Spinal cord (tissue), 9 donors: ENCODE measurements at regions not wholly inside any gene's neighbourhood (a gene's known extent, or its start where the extent isn't known, plus 50 kb on each side); places are given as distances from the start of the nearest gene placed in this dataset.

ENCODE experiments used
- DNase-seq, 6 donors: peaks; one replicate each; pipeline versions ENCODE4 v3.0.0 to v3.0.0-alpha.2; 2013 to 2015; ENCODE audit warnings: low spot score in 6 of 6, low read depth in 4 of 6
- H3K27ac ChIP-seq: one replicate; pipeline ENCODE4 v1.5.1; 2013; ENCODE audit warnings: low read depth, low read length, control low read depth
- H3K27me3 ChIP-seq: one replicate; pipeline ENCODE4 v1.6.1; 2013; ENCODE audit warnings: low read length; ENCODE audit not compliant: control insufficient read depth, insufficient read depth
- H3K36me3 ChIP-seq: one replicate; pipeline ENCODE4 v1.6.1; 2013; ENCODE audit warnings: low read length; ENCODE audit not compliant: control insufficient read depth, insufficient read depth
- H3K4me1 ChIP-seq: one replicate; pipeline ENCODE4 v1.6.1; 2013; ENCODE audit warnings: low read length; ENCODE audit not compliant: control insufficient read depth, insufficient read depth
- H3K4me3 ChIP-seq: one replicate; pipeline ENCODE4 v1.5.1; 2013; ENCODE audit warnings: low read depth, low read length, control low read depth
- H3K9me3 ChIP-seq: one replicate; pipeline ENCODE4 v1.6.1; 2013; ENCODE audit warnings: low read length; ENCODE audit not compliant: control insufficient read depth, insufficient read depth
- WGBS: methylation state at CpG from one replicate; pipeline ENCODE4 v1.1.5; 2013; ENCODE audit warnings: missing lambda C conversion rate; ENCODE audit not compliant: insufficient coverage; 5-methylcytosine and 5-hydroxymethylcytosine counted together
- donor health status: healthy.

DNA sequence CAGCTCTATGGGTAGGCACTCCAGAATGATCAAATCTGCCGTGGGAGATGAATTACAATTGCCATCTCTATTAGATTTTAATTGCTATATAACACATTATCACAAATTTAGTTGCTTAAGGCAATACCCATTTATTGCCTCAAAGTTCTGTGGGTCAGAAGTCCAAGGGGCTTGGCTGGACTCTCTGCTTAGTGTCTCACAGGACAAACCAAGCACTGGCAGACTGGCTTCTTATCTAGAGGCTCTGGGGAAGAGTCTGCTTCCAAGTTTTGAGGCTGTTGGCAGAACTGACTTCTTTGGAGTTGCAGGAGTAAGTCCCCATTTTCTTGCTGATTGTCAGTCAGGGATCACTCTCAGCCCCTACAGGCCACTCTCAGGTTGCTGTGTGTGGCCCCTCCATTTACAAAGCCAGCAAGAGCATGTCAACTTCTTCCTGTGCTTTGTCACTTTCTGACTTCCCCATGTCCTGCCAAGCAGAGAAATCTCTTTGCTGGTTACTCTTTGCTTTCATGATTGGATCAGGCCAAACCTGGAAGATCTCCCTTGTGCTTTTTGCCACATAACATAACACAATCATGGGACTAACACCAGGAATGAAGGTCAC is 93.5 kb upstream of the PRICKLE2 start:
- WGBS, result no CpG with 5 or more reads among the region's 1 CpG
- no peak for DNase-seq
- Histone ChIP-seq H3K4me3 (no peak overlapping the region), H3K27ac (no peak overlapping the region), H3K36me3 (no peaks in the 10 kb centered on the region), H3K4me1 (no peaks in the 10 kb centered on the region), H3K9me3 (no peaks in the 10 kb centered on the region), H3K27me3 (no peaks in the 10 kb centered on the region)

DNA sequence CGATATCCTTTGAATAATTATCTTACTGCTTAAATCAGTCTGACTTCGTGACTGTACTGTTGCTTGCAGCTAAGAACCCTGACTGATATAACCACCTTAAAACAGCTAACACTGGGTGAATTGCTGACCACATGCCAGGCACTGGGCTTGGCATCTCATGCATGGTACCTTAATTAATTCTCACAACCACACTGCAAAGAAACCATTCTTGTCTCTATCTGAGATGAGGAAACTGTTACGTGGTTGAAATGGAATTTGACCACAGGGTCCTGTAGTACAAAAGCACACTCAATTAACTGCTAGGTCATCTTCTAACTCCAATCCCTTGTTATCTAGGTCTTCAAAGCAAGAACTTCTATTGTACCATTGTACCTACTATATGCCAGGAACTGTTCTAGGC is 92.7 kb upstream of the PRICKLE2 start:
- WGBS, result 72% methylated on average over 2 of the region's 3 CpGs
- Histone ChIP-seq H3K36me3 (no peaks in the 10 kb centered on the region), H3K27ac (no peak overlapping the region)

DNA sequence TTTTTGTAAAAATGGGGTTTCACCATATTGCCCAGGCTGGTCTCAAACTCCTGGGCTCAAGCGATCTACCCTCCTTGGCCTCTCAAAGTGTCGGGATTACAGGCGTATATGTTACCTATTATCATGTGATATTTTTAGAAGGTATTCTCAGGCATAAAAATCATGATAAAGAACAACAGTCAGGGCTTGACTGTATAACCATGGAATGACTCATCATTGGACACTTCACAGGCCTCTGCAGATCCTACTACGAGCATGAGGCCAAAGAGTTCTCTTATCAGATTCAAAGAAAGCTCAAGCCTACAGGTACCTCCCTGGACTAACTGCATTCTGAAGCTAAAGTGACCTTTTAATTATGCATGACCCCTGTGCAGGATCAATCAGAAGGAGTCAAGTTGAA is 91.7 kb upstream of the PRICKLE2 start:
- H3K27me3 ChIP-seq, result no peaks in the 10 kb centered on the region
- no peaks in the 10 kb centered on the region for H3K9me3 ChIP-seq
- DNase-seq, result no peak
- no peaks in the 10 kb centered on the region for H3K36me3 ChIP-seq
- no peak overlapping the region for H3K4me3 ChIP-seq
- 88% methylated on average over 1 of the region's 4 CpGs for WGBS
- no peaks in the 10 kb centered on the region for H3K4me1 ChIP-seq
- H3K27ac ChIP-seq, result no peak overlapping the region

More for the DNA sequence above, 92.7 kb upstream of the PRICKLE2 start:
- H3K9me3 ChIP-seq, result no peaks in the 10 kb centered on the region
- H3K4me1 ChIP-seq, result no peaks in the 10 kb centered on the region
- no peaks in the 10 kb centered on the region for H3K27me3 ChIP-seq
- no peak for DNase-seq
- no peak overlapping the region for H3K4me3 ChIP-seq

- peak in 1 of 6 donors; percentile 56 for DNase-seq
- 18% methylated on average over 2 of the region's 5 CpGs for WGBS
Measured at GRCh38 chr3:64311424-64312061, 86.3 kb upstream of the PRICKLE2 start.

DNA sequence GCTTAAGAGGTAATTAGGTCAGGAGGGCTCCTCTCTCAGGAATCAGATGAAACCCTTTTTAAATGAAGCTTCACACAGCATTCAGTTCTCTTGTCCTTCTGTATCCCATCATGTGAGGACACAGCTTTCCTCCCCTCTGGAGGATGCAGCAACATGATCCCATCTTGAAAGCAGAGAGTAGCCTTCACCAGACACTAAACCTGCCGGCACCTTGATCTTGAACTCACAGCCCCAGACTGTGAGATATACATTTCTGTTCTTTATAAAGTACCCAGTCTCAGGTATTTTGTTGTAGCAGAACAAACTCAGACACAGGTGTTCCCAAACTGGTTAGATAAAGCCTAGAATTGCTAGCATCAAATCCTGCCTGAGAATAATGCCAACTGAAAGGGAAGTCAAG is 83.7 kb upstream of the PRICKLE2 start:
- WGBS, result no CpG with 5 or more reads among the region's 1 CpG

More at GRCh38 chr3:64311424-64312061, 86.3 kb upstream of the PRICKLE2 start:
- H3K4me1 ChIP-seq, result no peaks in the 10 kb centered on the region
- no peak overlapping the region for H3K27ac ChIP-seq
- no peaks in the 10 kb centered on the region for H3K36me3 ChIP-seq
- H3K9me3 ChIP-seq, result no peaks in the 10 kb centered on the region
- H3K27me3 ChIP-seq, result no peaks in the 10 kb centered on the region
- H3K4me3 ChIP-seq, result no peak overlapping the region

DNA sequence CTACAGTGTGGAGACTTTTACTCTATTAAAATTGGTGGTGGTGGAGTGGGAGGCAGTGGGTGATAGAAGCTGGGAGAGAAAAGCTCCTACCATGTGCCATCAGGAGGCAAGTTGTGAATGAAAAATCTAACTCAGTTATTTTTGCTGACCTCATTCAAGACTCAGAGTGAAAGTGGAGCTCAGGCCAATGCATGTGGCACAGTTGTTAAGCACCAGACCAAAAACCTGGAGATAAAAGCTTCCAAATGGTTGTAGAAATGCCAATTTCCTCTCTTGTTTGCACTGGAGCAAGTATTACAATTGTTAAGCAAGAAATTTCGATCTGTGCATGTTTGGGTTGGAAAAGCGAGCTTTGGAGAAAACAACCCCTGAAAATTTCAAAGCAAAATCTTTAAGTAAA is 81.5 kb upstream of the PRICKLE2 start:
- Histone ChIP-seq H3K9me3 (no peaks in the 10 kb centered on the region), H3K4me1 (no peaks in the 10 kb centered on the region), H3K4me3 (no peak overlapping the region), H3K27me3 (no peaks in the 10 kb centered on the region), H3K27ac (no peak overlapping the region), H3K36me3 (no peaks in the 10 kb centered on the region)
- peak in 1 of 6 donors; percentile 40 for DNase-seq
- no CpG with 5 or more reads among the region's 2 CpGs for WGBS

More for the DNA sequence above, 83.7 kb upstream of the PRICKLE2 start:
- Histone ChIP-seq H3K36me3 (no peaks in the 10 kb centered on the region), H3K27me3 (no peaks in the 10 kb centered on the region), H3K27ac (no peak overlapping the region), H3K4me3 (no peak overlapping the region), H3K9me3 (no peaks in the 10 kb centered on the region), H3K4me1 (no peaks in the 10 kb centered on the region)
- no peak for DNase-seq

GRCh38 chr3:64305731-64306130 is 80.5 kb upstream of the PRICKLE2 start:
- no CpG with 5 or more reads among the region's 1 CpG for WGBS
- Histone ChIP-seq H3K27me3 (no peaks in the 10 kb centered on the region), H3K4me1 (no peaks in the 10 kb centered on the region), H3K4me3 (no peak overlapping the region), H3K9me3 (no peaks in the 10 kb centered on the region), H3K27ac (no peak overlapping the region), H3K36me3 (no peaks in the 10 kb centered on the region)
- no peak for DNase-seq

DNA sequence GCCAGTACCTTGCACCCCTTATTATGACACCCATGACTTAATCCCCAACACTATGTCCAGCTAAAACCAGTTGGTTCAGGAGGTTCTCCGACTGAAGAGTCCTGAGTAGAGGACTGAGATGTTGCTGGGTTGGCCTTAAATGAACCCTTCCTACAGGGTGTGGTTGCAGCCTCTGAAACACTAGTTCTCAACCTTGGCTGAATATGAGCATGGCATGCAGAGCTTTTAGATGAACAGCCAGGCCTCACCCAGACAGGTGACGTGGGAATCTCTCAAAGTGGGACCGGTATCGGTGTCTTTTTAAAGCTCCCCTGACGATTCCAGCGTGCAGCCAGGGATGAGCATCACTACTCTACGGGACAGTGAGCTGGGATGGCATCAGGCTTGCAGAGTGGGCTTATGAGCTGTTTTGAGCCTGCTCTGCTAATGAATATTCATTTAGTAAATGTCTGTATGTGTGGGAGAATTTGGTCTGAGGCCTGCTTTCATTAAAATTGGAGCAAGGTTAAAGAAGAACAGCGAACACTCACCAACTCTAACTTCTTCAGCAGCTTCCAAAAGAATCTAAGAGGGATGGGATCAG is 79.7 kb upstream of the PRICKLE2 start:
- no peak for DNase-seq

GRCh38 chr3:64303881-64304280 is 78.6 kb upstream of the PRICKLE2 start:
- DNase-seq, result no peak
- Histone ChIP-seq H3K9me3 (no peaks in the 10 kb centered on the region), H3K4me1 (no peaks in the 10 kb centered on the region), H3K27ac (no peak overlapping the region), H3K27me3 (no peaks in the 10 kb centered on the region), H3K36me3 (no peaks in the 10 kb centered on the region), H3K4me3 (no peak overlapping the region)
- WGBS, result 89% methylated on average over 5 of the region's 6 CpGs

More for the DNA sequence above, 79.7 kb upstream of the PRICKLE2 start:
- no peaks in the 10 kb centered on the region for H3K36me3 ChIP-seq
- 97% methylated on average over 6 of the region's 8 CpGs for WGBS
- H3K4me1 ChIP-seq, result no peaks in the 10 kb centered on the region
- H3K27me3 ChIP-seq, result no peaks in the 10 kb centered on the region
- H3K9me3 ChIP-seq, result no peaks in the 10 kb centered on the region
- no peak overlapping the region for H3K27ac ChIP-seq
- H3K4me3 ChIP-seq, result no peak overlapping the region

DNA sequence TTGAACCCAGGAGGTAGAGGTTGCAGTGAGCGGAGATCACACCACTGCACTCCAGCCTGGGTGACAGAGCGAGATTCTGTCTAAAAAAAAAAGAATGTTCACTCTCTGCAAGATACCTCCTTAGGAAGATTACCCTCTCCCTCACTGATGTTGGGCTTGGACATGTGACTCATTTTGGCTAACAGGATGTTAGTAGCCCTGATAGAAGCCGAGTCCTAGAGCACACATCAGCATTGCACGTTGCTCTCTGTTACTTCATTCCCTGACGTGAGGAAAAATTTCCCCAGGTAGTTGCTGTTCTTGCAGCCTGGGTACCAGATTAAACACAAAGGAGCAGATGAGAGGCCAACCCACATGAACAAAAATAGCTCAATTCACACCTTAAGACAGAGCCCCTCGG is 78.1 kb upstream of the PRICKLE2 start:
- H3K36me3 ChIP-seq, result no peaks in the 10 kb centered on the region
- no peak overlapping the region for H3K27ac ChIP-seq
- no peaks in the 10 kb centered on the region for H3K9me3 ChIP-seq
- WGBS, result 100% methylated on average over 1 of the region's 6 CpGs
- no peaks in the 10 kb centered on the region for H3K27me3 ChIP-seq
- H3K4me1 ChIP-seq, result no peaks in the 10 kb centered on the region
- no peak for DNase-seq
- H3K4me3 ChIP-seq, result no peak overlapping the region
